Activated CD8-positive, alpha-beta T cell treated with anti-CD3 and anti-CD28 coated beads for 36 hours (primary cell): ENCODE measurements at regions not wholly inside any gene's neighbourhood (a gene's known extent, or its start where the extent isn't known, plus 50 kb on each side); places are given as distances from the start of the nearest gene placed in this dataset.

Experiments
- ATAC-seq: fragments of 200-7000 bp; cut with Tn5 transposase; one replicate; pipeline ENCODE4 v1.10.0; 2021; ENCODE audit warnings: mild to moderate bottlenecking, moderate library complexity
- CTCF ChIA-PET: fragments of 350-600 bp; sonication (Branson Sonifier 250); formaldehyde crosslinking; loops from one replicate; lab custom pipeline; 2021; ENCODE audit warnings: antibody characterized with exemption; lab: Charles Lee
- POLR2A ChIA-PET: fragments of 350-600 bp; sonication (Branson Sonifier 250); formaldehyde crosslinking; loops from one replicate; lab custom pipeline; 2021; ENCODE audit warnings: antibody characterized with exemption; lab: Charles Lee
- DNase-seq: peaks from one replicate; pipeline ENCODE4 v3.0.0-alpha.2; 2020
- H3K27ac Mint-ChIP-seq: one replicate; pipeline ENCODE4 v1.8.0; 2021; ENCODE audit warnings: mild to moderate bottlenecking, mixed read lengths
- H3K27me3 Mint-ChIP-seq: one replicate; pipeline ENCODE4 v1.8.0; 2021; ENCODE audit warnings: mixed read lengths
- H3K36me3 Mint-ChIP-seq: one replicate; pipeline ENCODE4 v1.8.0; 2021; ENCODE audit warnings: low read depth, mixed read lengths
- H3K4me1 Mint-ChIP-seq: one replicate; pipeline ENCODE4 v1.8.0; 2021; ENCODE audit warnings: low read depth, mixed read lengths
- H3K4me3 Mint-ChIP-seq: one replicate; pipeline ENCODE4 v1.8.0; 2021; ENCODE audit warnings: mild to moderate bottlenecking, moderate library complexity, mixed read lengths
- H3K9me3 Mint-ChIP-seq: one replicate; pipeline ENCODE4 v1.8.0; 2021; ENCODE audit warnings: mixed read lengths
- CTCF ChIP-seq: fragments of 200-600 bp; IDR thresholded peaks from one replicate; pipeline ENCODE4 v1.8.0; 2022; ENCODE audit warnings: antibody characterized with exemption, mild to moderate bottlenecking
- intact Hi-C: fragments of 100-400 bp; cut with micrococcal nuclease; formaldehyde crosslinking; loops from one replicate; pipeline ENCODE4 v1.10.0; 2022

DNA sequence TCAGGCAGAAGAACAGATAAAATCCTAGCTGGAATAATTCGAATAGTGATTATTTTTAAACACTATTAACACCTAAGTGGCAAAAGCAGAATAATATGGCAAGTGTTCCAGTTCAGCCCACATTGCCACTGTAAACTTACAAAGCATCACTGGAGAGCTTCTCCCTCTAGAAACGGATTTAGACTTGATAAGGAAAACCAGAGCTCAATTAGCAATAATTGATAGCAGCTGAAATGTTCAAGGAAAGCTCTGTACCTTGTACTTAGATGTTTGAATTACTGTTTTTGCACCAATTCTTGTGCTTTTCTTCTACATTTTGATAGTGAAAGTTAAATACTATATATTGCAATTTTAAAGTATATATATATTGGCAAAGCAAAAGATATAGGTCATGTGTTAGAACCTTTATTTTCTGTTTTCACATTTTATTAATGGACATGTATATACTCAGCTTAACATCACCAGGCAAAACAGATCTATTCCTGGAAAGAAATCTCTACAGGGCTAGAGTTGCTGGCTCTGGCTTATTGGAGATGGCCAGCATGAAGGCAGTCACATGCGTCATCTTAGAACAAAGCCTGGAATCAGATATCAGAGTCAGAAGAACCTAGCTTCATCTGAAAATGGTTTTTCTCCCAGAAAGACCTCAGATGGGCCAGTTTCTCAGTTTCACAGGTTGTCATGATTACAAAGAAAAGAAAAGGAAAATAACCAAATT, 149.1 kb upstream of the CTAGE1 start:
- DNase-seq (no peak), ATAC-seq (no peak)
- Mint-ChIP-seq H3K36me3 (no peaks in the 10 kb centered on the region), H3K4me1 (no peaks in the 10 kb centered on the region), H3K27ac (no peak overlapping the region), H3K9me3 (no peaks in the 10 kb centered on the region), H3K27me3 (peaks cover 19% of the 10 kb centered on the region), H3K4me3 (no peak overlapping the region)
- intact Hi-C loops: no loop called here
- ChIA-PET CTCF (interaction anchor here (0.9 to 1.6 kb wide), 2 partner anchors 11 to 14 kb away, joined by 3 to 4 read pairs; no protein-coding TSS in a partner anchor), POLR2A (no interaction called here)
- TF ChIP-seq CTCF: no peak

- ATAC-seq: no peak
- no peak for DNase-seq
- H3K36me3 Mint-ChIP-seq: no peaks in the 10 kb centered on the region
- no peak overlapping the region for H3K4me3 Mint-ChIP-seq
- intact Hi-C loops: no loop called here
- no peak for TF ChIP-seq CTCF
- no peaks in the 10 kb centered on the region for H3K4me1 Mint-ChIP-seq
- ChIA-PET CTCF (no interaction called here), POLR2A (no interaction called here)
- H3K27ac Mint-ChIP-seq: no peak overlapping the region
- peaks cover 18% of the 10 kb centered on the region for H3K27me3 Mint-ChIP-seq
- H3K9me3 Mint-ChIP-seq: no peaks in the 10 kb centered on the region
Measured at GRCh38 chr18:22567794-22568193, 150.1 kb upstream of the CTAGE1 start.

DNA sequence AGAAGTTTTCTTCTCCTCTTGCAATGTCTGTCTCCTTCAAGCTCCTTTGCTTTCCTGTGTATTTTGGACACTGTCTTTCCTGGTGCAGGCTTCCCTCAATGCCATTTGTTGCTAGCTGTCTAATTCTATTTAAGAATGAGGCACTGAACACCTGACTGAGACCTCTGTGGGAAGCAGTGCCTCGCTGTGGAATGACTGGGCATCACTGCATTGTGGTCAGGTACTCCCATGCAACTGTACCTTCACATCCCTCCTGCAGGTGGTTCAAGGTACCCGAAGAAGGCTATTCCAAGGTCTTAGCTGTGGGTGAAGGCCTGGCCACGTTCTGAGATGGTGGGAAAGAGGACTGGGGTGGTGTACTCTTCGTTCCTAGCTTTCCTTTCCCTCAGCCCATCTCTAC, 152.8 kb upstream of the CTAGE1 start:
- peaks cover 10% of the 10 kb centered on the region for H3K27me3 Mint-ChIP-seq

GRCh38 chr18:22572341-22572740, 154.6 kb upstream of the CTAGE1 start:
- H3K4me3 Mint-ChIP-seq: no peak overlapping the region
- H3K4me1 Mint-ChIP-seq: no peaks in the 10 kb centered on the region
- no peak for DNase-seq
- ChIA-PET CTCF (no interaction called here), POLR2A (no interaction called here)
- H3K36me3 Mint-ChIP-seq: no peaks in the 10 kb centered on the region
- peaks cover 3% of the 10 kb centered on the region for H3K27me3 Mint-ChIP-seq
- no peak overlapping the region for H3K27ac Mint-ChIP-seq
- TF ChIP-seq CTCF: no peak
- intact Hi-C loops: no loop called here
- no peaks in the 10 kb centered on the region for H3K9me3 Mint-ChIP-seq
- no peak for ATAC-seq

More for the DNA sequence above, 152.8 kb upstream of the CTAGE1 start:
- Mint-ChIP-seq H3K4me1 (no peaks in the 10 kb centered on the region), H3K27ac (no peak overlapping the region), H3K36me3 (no peaks in the 10 kb centered on the region), H3K9me3 (no peaks in the 10 kb centered on the region), H3K4me3 (no peak overlapping the region)
- ATAC-seq (no peak), DNase-seq (no peak)
- ChIA-PET POLR2A (no interaction called here), CTCF (no interaction called here)
- intact Hi-C loops: no loop called here
- TF ChIP-seq CTCF: no peak

GRCh38 chr18:22579271-22579670, 161.6 kb upstream of the CTAGE1 start:
- Mint-ChIP-seq H3K4me1 (no peaks in the 10 kb centered on the region), H3K27ac (no peak overlapping the region), H3K36me3 (no peaks in the 10 kb centered on the region), H3K9me3 (no peaks in the 10 kb centered on the region), H3K27me3 (peaks cover 6% of the 10 kb centered on the region), H3K4me3 (no peak overlapping the region)
- TF ChIP-seq CTCF: no peak
- ChIA-PET CTCF (no interaction called here), POLR2A (no interaction called here)
- no peak for DNase-seq
- ATAC-seq: no peak
- intact Hi-C loops: no loop called here
